SK-N-MC (cell line): ENCODE measurements at regions not wholly inside any gene's neighbourhood (a gene's known extent, or its start where the extent isn't known, plus 50 kb on each side); places are given as distances from the start of the nearest gene placed in this dataset.

ENCODE experiments used
- EZH2 ChIP-seq: fragments of 200-600 bp; sonication (generic); IDR thresholded peaks from one replicate; pipeline ENCODE4 v1.6.1; 2017; ENCODE audit warnings: antibody characterized with exemption
- FOXP2 ChIP-seq: optimal IDR thresholded peaks from 2 replicates; pipeline ENCODE3; 2011; ENCODE audit warnings: mild to moderate bottlenecking, moderate library complexity; ENCODE audit not compliant: insufficient read depth; ENCODE audit errors: extremely low read length, control extremely low read depth
- POLR2AphosphoS5 ChIP-seq: IDR thresholded peaks from 2 replicates; pipeline ENCODE4 v1.6.1; 2012; ENCODE audit warnings: mild to moderate bottlenecking, low read depth, low read length, borderline replicate concordance

- TF ChIP-seq FOXP2, result no peak
- TF ChIP-seq EZH2, result no peak
- no peak for TF ChIP-seq POLR2AphosphoS5
Measured at GRCh38 chr1:34359411-34359810, 182.7 kb downstream of the C1orf94 start.
